Amygdala (tissue), 56 donors: ENCODE measurements at regions not wholly inside any gene's neighbourhood (a gene's known extent, or its start where the extent isn't known, plus 50 kb on each side); places are given as distances from the start of the nearest gene placed in this dataset.

ENCODE experiments used
- DNase-seq, 56 donors: peaks; one replicate each; lab custom pipeline; 2025; lab: John Stamatoyannopoulos, UW

DNA sequence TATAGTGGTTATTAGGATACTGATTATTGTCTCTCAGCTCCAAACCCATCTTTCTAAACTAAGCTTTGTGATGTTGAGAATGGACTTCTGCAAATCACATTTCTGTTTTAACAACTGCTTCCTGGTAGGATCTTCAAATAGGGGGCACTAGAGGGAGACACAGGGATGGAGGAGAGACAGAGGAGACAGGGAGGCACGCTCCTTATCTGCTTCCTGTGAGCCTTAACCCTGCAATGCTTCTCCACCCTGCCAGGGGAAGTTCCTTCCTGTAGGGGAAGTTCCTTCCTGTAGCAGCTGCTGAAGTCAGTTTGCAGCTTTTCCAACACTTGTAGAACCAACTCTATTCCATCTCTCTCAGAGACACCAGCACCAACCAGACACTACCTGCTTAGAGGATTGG is 847.2 kb downstream of the CCSER2 start:
- no peak for DNase-seq

DNA sequence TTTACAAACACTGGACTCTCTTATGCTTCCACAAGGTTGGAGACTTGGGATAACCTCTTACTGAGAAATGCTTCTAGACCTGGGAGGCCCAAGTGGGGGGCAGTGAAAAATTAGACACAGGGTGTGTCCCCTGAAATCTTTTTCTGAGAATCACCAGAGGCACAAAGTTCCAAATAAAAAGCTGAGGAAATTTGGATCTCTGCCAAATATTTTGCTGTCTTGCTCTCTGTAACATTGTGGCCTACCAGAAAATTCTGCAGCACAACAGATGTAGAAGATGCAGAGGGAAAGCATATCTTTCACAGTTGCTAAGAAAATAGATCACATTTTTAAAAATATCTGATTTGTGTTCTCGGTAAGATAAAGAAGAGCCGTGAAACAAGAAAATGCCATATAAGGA is 849.4 kb downstream of the CCSER2 start:
- DNase-seq, result no peak

DNA sequence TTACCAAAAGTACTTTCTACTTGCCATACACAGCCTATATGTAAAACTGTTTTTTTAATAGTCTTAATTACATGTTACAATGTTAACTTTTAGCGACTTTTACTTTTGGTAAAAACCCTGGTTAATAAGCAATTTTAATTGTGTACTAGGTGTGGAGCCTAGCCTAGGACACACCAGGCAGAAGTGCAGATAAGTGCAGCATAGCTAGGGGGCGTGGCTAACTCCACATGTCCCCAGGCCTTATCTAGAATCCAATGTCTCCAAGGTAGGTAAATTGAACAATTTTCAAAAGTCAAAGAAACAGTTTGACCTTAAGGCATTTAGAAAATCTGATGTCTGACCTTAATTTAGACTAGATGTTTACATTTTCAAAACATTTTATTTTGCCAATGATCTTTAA is 858.7 kb downstream of the CCSER2 start:
- DNase-seq, result no peak

DNA sequence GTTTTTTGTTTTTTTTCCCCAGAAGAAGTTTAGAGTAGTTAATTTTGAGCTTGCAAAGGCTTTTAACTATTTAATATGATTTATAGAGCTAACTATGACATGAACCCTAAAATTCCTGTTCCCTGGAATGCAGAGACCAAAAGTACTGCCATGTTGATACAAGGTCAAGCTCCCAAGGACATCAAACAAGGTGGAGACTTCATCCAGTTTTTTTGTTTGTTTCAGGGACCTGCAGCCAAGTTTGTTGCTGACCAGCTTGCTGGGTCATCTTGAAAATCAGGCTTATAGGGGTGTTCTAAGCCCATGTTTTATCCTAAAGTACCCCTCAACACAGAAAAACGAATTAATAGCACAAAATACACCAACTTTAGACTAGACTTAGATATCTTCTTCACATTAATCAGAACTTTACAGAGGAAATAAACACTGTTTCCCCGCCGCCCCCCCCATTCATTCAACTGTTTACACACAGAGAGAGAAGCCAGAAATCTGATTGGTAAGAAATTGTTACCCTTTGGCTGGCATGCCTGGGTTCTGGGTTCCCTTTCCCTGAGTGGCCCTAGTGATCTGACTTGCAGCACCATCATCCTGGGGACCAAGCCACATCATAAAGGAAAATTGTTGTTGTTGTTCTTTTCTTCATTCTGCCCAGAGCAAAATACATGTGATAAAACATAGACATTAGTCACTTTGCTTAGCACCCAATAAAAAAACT is 860.5 kb downstream of the CCSER2 start:
- no peak for DNase-seq

DNA sequence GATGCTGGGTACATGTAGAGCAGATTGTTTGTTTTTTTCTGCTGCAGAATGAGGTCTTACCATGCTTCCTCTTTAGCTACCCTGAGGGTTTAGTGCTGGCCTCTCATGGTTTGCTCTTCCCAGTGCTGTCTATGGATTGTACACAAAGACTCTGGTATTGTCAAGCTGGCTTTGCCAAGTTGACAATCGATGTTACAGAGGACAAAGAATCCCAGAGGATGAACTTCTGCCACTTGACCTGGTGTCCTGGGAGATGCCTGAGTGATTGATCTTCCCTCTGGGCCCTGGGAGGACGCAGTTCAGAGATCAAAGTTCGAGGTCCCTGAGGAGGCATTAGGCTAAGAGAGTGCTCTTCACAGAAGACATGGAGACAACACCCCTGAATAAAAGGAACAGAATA is 865.4 kb downstream of the CCSER2 start:
- DNase-seq, result no peak

DNA sequence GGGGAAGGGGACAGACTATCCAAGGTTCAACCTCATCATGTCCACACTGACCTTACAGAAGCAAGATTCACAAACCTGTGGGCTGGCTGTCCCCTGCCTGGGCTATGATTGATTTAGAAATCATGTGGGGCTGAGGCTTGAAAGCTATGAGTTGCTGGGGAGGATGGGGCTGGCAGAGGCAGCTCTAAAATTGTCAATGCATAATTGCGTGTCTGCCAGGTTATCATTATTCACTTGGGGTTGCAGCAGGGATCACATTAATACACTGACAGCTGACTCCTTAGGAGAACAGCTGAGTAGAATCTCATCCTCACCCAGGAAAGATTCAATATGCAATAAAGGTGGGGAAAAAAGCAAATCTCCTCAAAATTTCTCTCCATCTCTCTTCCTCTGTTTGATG is 866.3 kb downstream of the CCSER2 start:
- DNase-seq, result no peak

DNA sequence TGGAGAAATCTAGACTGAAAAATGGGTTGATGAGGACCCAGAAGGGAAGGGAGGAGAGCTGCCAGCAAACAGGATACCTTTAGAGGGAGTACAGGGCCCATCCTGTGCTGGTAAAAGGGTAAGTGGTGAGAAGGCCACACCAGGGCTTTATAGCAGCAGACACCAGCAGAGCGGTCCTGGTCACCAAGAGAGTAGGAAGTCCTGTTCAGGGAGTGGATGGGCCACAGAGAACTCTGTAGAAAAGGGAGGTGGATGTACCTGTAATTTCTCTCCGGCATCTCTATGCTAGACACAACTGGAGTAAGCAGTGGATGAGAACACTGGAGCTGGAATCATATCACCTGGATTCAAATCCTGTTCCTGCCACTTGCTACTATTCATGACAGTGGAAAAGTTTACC is 867.2 kb downstream of the CCSER2 start:
- DNase-seq, result no peak

DNA sequence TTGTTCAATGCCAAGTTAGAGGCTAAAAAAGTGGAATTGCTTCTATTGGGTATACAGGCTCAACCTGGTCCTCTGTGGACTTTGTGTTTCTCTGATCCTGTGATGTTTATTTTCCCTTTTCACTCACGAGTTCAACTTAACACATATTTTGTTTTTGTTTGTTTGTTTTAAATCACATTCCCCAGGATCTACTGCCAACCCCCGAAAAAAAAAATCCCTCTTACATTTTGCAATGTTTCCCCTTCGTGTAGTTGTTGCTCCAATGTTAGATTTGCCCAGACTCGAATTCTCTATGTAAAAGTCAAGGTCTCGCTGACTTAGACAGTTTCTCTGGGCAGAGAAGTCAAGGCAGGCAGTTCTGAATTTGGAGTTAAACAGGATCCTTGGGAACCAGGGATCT is 876.4 kb downstream of the CCSER2 start:
- DNase-seq, result no peak

DNA sequence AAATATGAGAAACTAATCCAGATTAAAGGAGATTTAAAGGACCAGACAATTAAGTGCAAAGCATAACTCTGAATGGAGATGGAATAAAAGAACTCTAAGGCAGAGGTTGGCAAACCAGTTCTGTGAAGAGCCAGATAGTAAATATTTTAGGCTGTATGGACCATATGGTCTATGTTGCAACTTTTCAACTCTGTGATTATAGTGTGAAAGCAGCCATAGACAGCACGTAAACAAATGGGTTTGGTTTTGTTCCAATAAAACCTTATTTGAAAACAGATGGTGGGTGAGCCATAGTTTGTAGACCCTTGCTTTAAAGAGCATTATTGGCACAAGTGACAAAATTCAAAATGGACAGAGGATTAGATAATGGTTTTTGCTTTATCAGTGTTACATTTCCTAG is 884.1 kb downstream of the CCSER2 start:
- DNase-seq, result no peak

DNA sequence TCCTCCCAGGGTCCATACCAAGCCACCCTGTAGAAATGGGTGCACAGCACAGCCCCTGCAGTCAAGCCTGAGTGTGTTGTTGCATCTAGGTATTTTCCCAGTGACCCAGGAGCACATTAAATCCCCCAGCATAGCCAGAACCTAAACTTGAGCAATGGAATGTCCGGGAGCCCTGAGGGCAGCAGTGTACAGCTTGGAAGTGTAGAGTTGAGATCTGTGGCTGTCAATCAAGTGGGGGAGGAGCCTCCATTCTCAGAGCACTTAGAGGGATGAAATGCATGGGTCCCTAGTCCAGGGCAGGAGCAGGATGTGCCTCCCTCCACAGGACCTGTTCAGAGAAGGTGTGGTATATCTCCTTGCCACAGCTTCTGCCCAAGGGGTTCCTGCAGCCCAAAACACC is 885.1 kb downstream of the CCSER2 start:
- DNase-seq, result no peak

DNA sequence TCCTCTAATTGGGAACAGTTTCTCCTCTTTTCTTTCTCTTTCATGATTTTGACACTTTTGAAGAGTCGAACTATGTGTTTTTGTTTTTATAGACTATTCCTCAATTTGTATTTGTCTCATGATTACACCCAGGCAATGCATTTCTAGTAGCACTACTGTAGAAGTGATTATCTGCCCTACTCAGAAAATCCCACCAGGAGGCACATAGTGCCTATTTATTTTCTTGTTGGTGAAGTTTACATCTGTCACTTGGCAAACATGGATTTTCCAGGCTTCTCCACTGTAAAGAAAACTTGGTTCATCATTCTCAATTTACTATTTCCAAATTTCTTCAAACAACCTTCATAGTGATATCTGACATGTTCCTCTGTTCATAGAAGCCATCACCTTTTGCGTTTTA is 893.9 kb downstream of the CCSER2 start:
- DNase-seq, result peak in 1 of 56 donors; percentile 8

DNA sequence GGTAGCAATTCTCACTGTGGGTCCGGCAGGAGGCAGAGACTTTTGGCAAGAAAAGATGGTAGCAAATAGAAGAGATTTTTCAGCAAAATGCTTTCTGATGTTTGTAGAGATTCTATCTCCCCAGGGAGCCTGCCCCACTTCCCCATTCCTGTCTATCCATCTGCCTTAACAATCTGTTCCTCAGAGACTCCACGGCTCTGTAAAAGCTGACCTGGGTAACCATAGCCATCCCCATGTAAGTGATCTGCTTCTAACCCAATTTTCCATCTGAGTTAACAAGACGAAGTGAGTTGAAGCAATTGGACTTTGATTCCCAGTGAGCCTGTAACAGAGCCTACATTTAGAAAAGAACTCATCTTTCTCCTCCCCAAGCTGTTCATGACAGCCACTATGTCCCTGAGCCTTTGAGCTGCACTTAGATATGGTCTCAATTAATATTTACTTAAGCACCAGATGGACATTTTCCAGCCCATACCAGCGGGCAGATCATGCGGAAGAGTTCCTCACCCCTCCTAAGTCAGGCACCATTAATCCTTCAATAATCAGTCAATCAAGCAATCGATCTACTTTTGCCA is 896.1 kb downstream of the CCSER2 start:
- no peak for DNase-seq

DNA sequence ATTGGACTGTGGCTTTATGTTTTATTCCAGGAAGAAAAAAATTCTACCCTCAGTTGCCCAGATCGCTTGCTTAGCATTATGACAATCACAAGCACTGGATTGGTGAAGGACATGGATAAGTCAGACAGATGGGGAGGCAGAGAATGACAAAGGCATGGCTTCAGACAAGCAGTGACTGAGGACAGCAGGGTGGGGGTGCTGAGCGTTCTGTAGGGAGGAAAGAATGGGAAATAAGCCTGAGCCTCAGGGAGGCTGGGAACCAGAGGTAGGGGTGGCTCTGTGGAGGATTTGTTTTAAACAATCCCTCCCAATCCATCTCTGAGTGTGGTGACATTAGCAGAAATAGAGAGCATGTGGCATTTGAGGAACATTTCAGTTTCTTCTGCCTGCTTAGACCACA is 896.9 kb downstream of the CCSER2 start:
- no peak for DNase-seq

DNA sequence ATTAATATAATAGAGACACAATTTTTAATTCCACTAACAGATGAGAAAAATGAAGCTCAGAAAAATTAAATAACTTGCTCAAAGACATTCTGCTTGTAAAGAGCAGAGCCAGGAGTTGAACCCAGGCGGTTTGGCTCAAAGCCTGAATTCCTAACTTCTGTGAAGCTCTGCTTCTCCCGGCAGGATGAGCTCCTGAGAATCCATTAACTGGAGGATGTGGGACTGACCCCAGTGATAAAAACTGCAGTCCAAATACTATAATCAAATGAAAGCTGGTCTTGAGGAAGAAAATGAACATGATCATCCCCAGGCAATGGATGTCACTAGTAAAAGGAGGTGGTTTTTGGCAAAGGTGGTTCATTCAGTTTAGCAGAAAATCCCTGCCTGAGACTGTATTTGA is 898.2 kb downstream of the CCSER2 start:
- no peak for DNase-seq

DNA sequence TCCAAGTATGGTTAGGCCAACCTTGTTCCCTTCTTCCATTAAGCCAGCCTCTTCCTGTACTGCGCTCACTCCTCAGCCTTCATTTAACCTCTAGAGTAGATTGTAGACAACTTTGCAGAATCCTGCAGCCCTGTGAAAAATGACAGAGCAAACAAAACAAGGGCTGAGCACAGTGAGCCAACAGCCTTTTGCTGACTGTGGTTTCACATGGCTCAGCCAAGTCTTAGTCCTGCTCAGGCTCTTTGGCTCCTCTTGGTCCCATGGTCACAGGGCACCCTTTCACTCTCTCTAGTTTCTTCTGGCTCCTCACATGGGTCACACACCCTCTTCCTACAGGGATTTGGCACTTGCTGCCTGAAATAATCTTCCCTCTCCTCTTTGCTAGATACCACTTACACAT is 900.3 kb downstream of the CCSER2 start:
- no peak for DNase-seq

DNA sequence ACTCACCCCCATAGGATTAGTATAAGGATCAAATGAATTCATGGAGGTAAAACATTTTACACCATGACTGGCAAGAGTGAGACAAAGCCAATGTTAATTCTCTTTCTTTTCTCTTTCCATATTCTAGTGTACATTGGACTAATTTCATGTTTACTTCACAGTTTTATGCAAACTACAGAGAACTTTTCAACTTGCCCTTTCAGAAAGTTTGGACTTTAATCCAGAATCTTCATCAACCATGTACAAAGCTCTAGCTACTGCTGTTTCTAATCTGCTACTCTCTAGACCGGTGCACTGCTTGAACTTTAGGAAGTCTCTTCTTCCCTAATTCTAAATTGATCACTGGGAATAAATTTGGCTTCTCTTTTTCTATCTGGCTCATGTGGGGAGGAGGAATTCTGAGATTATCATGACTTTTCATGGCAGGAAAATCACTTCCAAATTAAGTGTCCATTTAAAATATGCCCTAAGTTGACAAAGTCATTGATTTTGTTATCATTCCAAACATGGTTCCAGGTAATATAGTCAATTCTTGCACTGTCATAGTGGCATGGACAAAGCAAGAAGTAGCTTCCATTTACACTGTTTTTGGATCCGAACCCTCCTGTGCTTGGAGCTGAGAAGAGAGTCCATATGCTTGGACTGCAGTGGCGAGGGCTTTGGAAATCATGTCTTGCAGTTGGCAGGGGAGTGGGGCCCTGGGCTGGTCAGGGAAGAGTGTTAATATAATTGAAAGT is 903.3 kb downstream of the CCSER2 start:
- DNase-seq, result no peak

DNA sequence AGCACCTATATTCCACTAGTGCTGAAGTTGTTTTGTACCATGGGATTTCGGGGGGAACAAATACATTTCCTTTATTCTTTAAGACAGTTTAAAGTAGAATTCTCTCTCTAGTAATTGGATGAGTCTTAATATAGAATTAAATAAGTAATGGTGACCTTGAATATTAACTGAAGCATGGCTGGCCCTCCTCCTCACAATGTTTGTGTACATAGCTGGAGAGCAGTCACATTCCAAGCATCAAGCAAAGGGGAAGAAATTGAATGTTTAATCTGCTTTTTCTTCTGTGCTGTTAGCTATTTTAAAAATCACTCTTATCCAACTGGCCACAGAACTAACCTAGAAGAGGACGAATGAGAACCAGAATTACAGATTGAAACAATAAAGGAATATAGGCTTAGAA is 906.9 kb downstream of the CCSER2 start:
- no peak for DNase-seq

DNA sequence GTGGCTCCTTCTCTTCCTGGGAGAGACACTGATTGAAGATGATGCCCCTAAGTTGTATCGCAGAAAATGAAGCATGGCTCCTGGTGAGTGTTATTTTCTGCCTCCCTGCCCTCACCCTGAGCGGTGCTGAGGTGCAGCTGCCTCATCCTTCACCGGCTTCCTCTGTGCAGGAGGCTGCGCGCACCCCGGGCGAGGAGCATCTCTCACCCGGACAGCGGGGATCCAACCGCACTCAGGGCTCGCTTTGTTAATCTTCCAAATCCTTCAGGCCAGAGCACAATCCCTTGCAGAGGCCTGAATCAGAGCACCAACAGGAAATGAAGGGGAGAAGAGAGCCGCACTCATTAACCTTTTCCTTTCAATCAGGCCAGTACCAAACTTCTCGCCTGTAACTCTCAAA is 910.3 kb downstream of the CCSER2 start:
- no peak for DNase-seq

DNA sequence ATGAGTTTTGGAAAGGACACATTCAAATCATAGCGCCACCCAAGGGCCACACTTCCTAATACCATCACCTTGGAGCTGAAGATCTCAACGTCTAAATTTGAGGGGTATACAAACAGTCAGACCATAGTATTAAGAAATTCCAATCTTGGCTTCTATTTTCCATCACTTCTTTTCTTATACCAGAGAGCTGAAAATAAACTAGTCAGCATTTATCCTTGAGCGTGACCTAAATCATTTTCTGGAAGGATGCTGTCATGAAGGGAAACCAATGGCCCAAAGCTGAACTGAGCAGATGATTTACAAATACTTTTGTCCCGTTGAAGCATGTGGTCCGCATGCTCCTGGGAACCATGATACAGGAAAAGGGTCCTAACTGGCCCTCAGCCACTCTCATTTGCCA is 921.9 kb downstream of the CCSER2 start:
- DNase-seq, result no peak

DNA sequence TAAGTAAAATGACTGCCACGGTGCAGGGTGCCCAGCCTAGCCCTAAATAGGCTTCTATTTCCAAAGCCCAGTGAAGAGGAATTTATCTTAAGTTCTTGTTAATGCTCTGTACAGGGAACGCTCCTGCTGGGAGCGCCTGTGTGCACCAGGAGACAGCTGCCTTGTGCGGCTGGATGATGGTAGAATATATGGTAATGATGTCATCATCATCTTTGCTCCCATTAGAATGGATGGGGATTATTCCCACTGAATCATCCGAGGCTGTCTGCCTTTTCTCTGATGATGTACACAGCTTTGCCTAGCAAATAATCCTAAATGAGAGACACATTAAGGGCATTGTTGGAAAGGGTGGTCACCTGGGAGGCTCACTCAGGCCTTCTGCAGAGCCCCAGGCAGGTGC is 928.1 kb downstream of the CCSER2 start:
- DNase-seq, result no peak

DNA sequence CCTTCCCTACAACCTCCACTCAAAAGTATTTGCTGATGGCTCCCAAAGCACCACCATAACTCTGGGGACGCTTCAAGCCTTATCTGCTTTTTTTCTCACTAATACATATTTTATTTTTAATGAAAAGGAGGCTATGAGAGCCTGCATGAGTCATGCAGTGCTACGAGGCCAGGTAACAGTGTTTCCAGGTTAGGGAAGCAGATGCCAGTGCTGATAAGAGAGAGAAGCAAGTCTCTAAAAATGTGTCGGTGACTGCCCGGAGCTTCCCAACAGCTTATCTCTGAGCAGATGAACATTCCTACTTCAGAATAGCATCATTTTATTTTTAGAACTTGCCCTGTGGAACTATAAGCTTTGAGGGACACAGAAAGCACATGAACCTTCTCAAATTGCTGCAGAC is 931.5 kb downstream of the CCSER2 start:
- DNase-seq, result no peak

DNA sequence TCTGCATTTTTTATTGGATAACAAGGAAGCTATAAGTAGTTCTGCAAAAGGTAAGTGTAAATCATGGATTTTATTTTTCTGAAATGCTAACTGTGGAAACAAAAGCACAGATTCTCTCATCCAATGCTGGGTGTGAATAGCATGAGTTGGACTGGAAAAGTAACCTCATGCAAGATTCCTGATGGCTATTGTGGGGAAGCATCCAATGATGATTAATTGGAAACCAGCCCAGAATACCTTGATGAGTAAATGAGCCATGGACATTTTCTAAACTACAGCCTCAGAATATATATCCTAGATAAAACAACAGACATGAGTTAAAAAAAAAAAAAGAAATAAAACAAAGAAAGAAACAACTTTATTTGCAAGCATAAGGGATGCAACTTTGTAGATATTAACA is 934.6 kb downstream of the CCSER2 start:
- DNase-seq, result no peak
